ENCODE measurements at regions not wholly inside any gene's neighbourhood (a gene's known extent, or its start where the extent isn't known, plus 50 kb on each side); places are given as distances from the start of the nearest gene placed in this dataset.

DNA sequence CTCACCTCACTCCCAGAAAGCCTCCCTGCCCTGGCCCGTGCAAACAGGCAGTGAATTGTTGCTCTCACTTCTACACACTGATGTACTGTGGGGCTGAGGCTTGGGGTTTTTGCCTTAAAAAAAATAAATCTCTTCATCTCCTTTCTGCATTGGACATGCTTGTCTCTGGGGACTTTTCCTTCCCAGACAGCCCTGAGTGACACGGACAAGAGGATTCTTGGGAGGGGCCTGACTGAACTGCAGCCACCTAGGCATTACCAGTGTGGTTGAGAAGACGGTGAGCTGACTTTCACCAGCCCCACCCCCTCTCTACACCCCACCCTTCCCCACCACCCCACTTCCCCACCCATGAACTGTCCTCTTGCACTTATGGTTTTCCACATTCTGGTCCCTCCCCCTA, 51.6 kb upstream of the PARP11 start:
- DNase-seq (ENCODE audit: extremely low spot score): no peak
- ChIA-PET CTCF (no interaction called here), POLR2A (no interaction called here)
- TF ChIP-seq FOXK2 (IDR thresholded peaks at IDR 0.05) (no peak), TARDBP (IDR thresholded peaks at IDR 0.05) (no peak), SP1 (IDR thresholded peaks at IDR 0.05) (no peak), FOXM1 (IDR thresholded peaks at IDR 0.05; ENCODE audit: borderline replicate concordance) (no peak), LEF1 (IDR thresholded peaks at IDR 0.05; ENCODE audit: borderline replicate concordance) (no peak), ZNF384 (IDR thresholded peaks at IDR 0.05) (no peak), SUZ12 (IDR thresholded peaks at IDR 0.05) (no peak), FOXA1 (IDR thresholded peaks at IDR 0.05) (no peak)
- TF ChIP-seq, protein P1, sequence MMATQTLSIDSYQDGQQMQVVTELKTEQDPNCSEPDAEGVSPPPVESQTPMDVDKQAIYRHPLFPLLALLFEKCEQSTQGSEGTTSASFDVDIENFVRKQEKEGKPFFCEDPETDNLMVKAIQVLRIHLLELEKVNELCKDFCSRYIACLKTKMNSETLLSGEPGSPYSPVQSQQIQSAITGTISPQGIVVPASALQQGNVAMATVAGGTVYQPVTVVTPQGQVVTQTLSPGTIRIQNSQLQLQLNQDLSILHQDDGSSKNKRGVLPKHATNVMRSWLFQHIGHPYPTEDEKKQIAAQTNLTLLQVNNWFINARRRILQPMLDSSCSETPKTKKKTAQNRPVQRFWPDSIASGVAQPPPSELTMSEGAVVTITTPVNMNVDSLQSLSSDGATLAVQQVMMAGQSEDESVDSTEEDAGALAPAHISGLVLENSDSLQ (IDR thresholded peaks at IDR 0.05): no peak

- ChIA-PET CTCF (no interaction called here), POLR2A (no interaction called here)
- no peak for DNase-seq (ENCODE audit: extremely low spot score)
- TF ChIP-seq, protein P1 (IDR thresholded peaks at IDR 0.05): no peak
- no peak for TF ChIP-seq ELF4 (IDR thresholded peaks at IDR 0.05)
- TF ChIP-seq ZNF384 (IDR thresholded peaks at IDR 0.05): no peak
- no peak for TF ChIP-seq LEF1 (IDR thresholded peaks at IDR 0.05; ENCODE audit: borderline replicate concordance)
- no peak for TF ChIP-seq BHLHE40 (IDR thresholded peaks at IDR 0.05; ENCODE audit: borderline replicate concordance)
- no peak for TF ChIP-seq TARDBP (IDR thresholded peaks at IDR 0.05)
- no peak for TF ChIP-seq FOXM1 (IDR thresholded peaks at IDR 0.05; ENCODE audit: borderline replicate concordance)
- TF ChIP-seq FOXA1 (IDR thresholded peaks at IDR 0.05): no peak
- no peak for TF ChIP-seq SP1 (IDR thresholded peaks at IDR 0.05)
- TF ChIP-seq NFRKB (IDR thresholded peaks at IDR 0.05): no peak
- TF ChIP-seq SUZ12 (IDR thresholded peaks at IDR 0.05): no peak
- TF ChIP-seq FOXK2 (IDR thresholded peaks at IDR 0.05): no peak
Observed at GRCh38 chr12:3923021-3923420, 49.8 kb upstream of the PARP11 start.

All from HEK293T (cell line).